ENCODE measurements at regions not wholly inside any gene's neighbourhood (a gene's known extent, or its start where the extent isn't known, plus 50 kb on each side); places are given as distances from the start of the nearest gene placed in this dataset.
"Not testable (repeated sequence)": the region's sequence is repeated elsewhere in the genome, so short reads cannot be mapped to it uniquely, and the experiment has no call there.

DNA sequence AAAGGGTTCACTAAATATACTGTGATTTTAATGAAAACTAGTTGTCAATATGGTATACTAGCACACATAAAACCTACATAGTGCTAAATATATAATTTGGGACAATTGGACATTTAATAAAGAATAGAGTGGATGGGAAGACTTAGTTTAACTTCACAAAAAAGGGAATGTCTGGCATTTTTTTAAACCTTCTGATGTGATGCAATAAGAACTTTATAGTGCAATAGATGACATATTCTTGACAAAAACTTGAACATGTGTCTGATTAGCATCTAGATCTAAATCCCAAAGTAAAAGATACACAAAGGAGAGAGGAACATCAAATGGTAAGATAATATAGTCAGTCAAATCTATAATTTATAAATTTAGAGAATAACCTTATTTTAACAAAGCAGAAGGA lies 488.3 kb upstream of the SYT1 start:
- no peak overlapping the region for H3K4me3 ChIP-seq (ENCODE audit: low read length)
- no peaks in the 10 kb centered on the region for H3K27me3 ChIP-seq (replicated peaks; ENCODE audit: insufficient read depth, low read length)
- H4K20me1 ChIP-seq (ENCODE audit: insufficient read depth, low read length), result no peaks in the 10 kb centered on the region
- no peak overlapping the region for H3K4me2 ChIP-seq (ENCODE audit: low read depth, low read length)
- no peaks in the 10 kb centered on the region for H3K4me1 ChIP-seq (ENCODE audit: low read length)
- H3K9ac ChIP-seq (ENCODE audit: low read length), result no peak overlapping the region
- no peaks in the 10 kb centered on the region for H3K9me2 ChIP-seq (replicated peaks; ENCODE audit: insufficient read depth, low read length)
- no peak overlapping the region for H2AFZ ChIP-seq (ENCODE audit: low read length)
- DNase-seq, result no peak
- no peaks in the 10 kb centered on the region for H3F3A ChIP-seq (ENCODE audit: insufficient read depth, low read length)
- TF ChIP-seq, protein P1, sequence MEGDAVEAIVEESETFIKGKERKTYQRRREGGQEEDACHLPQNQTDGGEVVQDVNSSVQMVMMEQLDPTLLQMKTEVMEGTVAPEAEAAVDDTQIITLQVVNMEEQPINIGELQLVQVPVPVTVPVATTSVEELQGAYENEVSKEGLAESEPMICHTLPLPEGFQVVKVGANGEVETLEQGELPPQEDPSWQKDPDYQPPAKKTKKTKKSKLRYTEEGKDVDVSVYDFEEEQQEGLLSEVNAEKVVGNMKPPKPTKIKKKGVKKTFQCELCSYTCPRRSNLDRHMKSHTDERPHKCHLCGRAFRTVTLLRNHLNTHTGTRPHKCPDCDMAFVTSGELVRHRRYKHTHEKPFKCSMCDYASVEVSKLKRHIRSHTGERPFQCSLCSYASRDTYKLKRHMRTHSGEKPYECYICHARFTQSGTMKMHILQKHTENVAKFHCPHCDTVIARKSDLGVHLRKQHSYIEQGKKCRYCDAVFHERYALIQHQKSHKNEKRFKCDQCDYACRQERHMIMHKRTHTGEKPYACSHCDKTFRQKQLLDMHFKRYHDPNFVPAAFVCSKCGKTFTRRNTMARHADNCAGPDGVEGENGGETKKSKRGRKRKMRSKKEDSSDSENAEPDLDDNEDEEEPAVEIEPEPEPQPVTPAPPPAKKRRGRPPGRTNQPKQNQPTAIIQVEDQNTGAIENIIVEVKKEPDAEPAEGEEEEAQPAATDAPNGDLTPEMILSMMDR (IDR thresholded peaks at IDR 0.05; ENCODE audit: low read length), result no peak
- no peak for TF ChIP-seq EZH2 (optimal IDR thresholded peaks at IDR 0.05; ENCODE audit: low read depth, low read length)
- H3K79me2 ChIP-seq (ENCODE audit: low read length), result no peaks in the 10 kb centered on the region
- no peak overlapping the region for H3K27ac ChIP-seq (ENCODE audit: low read length)
- no peaks in the 10 kb centered on the region for H3K9me3 ChIP-seq (replicated peaks; ENCODE audit: insufficient read depth, low read length)
- no peaks in the 10 kb centered on the region for H3K36me3 ChIP-seq (replicated peaks; ENCODE audit: insufficient read depth, low read length)

DNA sequence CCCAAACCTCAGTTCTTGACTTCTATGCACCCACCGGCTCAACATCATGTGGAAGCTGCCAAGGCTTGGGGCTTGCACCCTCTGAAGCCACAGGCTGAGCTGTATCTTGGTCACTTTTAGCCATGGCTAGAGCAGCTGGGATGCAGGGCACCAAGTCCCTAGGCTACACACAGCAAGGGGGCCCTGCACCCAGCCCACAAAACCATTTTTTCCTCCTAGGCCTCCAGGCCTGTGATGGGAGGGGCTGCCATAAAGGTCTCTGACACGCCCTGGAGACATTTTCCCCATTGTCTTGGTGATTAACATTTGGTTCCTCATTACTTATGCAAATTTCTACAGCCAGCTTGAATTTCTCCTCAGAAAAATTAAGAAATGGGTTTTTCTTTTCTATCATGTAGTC lies 485.5 kb upstream of the SYT1 start:
- H4K20me1 ChIP-seq (ENCODE audit: insufficient read depth, low read length); H3K4me1 ChIP-seq (ENCODE audit: low read length); H2AFZ ChIP-seq (ENCODE audit: low read length); H3K79me2 ChIP-seq (ENCODE audit: low read length); H3K36me3 ChIP-seq (replicated peaks; ENCODE audit: insufficient read depth, low read length); H3K9me3 ChIP-seq (replicated peaks; ENCODE audit: insufficient read depth, low read length); H3K4me3 ChIP-seq (ENCODE audit: low read length); DNase-seq; H3K9ac ChIP-seq (ENCODE audit: low read length); H3K27ac ChIP-seq (ENCODE audit: low read length); H3F3A ChIP-seq (ENCODE audit: insufficient read depth, low read length); H3K27me3 ChIP-seq (replicated peaks; ENCODE audit: insufficient read depth, low read length); H3K4me2 ChIP-seq (ENCODE audit: low read depth, low read length); H3K9me2 ChIP-seq (replicated peaks; ENCODE audit: insufficient read depth, low read length): not testable (repeated sequence)

DNA sequence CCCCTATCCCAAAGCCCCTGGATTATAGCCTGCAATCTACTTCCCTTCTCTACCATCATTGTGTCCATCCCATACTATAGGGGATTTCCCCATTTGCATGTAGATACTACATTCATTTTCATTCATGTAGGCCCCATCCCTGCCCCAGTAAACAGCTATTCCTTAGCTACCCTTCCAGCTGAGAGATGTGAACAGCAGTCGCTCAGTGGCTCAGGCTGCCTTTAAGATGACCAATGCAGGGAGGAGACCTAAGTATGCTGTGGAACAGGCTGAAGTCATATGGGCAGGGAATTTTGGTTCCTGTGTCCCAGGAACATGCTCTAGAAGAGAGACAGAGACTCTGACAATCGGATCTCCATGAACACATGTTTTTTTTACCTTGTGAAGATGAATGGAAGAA lies 481.2 kb upstream of the SYT1 start:
- TF ChIP-seq, protein P1 (IDR thresholded peaks at IDR 0.05; ENCODE audit: low read length), result no peak
- TF ChIP-seq EZH2 (optimal IDR thresholded peaks at IDR 0.05; ENCODE audit: low read depth, low read length), result no peak
- no peak for TF ChIP-seq EZH2phosphoT487 (IDR thresholded peaks at IDR 0.05; ENCODE audit: low read length)

DNA sequence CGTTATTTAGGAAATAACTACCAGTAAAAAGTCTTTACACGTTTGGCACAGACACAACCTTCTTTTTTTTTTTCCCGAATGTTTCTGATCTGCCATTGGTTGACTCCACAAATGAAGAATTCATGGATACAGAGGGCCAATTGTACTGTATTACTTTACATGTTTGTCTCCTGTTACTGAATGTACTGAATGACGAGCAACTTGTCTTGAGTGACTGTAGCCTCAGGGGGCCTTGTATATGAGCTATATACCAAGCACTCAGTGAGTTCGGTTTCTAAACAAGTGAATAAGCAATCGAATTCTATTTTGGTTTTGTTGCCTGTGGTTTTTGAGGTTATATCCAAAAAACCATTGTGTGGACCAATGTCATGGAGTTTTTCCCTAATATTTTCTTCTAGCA lies 480.0 kb upstream of the SYT1 start:
- H3K4me3 ChIP-seq (ENCODE audit: low read length), result no peak overlapping the region
- no peaks in the 10 kb centered on the region for H3K9me2 ChIP-seq (replicated peaks; ENCODE audit: insufficient read depth, low read length)
- no peak for DNase-seq
- H4K20me1 ChIP-seq (ENCODE audit: insufficient read depth, low read length), result no peaks in the 10 kb centered on the region
- no peaks in the 10 kb centered on the region for H3K9me3 ChIP-seq (replicated peaks; ENCODE audit: insufficient read depth, low read length)
- H3K27ac ChIP-seq (ENCODE audit: low read length), result no peak overlapping the region
- no peaks in the 10 kb centered on the region for H3K79me2 ChIP-seq (ENCODE audit: low read length)
- no peaks in the 10 kb centered on the region for H3K27me3 ChIP-seq (replicated peaks; ENCODE audit: insufficient read depth, low read length)
- TF ChIP-seq, protein P1 (IDR thresholded peaks at IDR 0.05; ENCODE audit: low read length), result no peak
- TF ChIP-seq EZH2 (optimal IDR thresholded peaks at IDR 0.05; ENCODE audit: low read depth, low read length), result no peak
- no peak for TF ChIP-seq EZH2phosphoT487 (IDR thresholded peaks at IDR 0.05; ENCODE audit: low read length)
- no peak overlapping the region for H2AFZ ChIP-seq (ENCODE audit: low read length)
- H3K9ac ChIP-seq (ENCODE audit: low read length), result no peak overlapping the region
- H3K4me2 ChIP-seq (ENCODE audit: low read depth, low read length), result no peak overlapping the region
- H3F3A ChIP-seq (ENCODE audit: insufficient read depth, low read length), result no peaks in the 10 kb centered on the region
- no peaks in the 10 kb centered on the region for H3K36me3 ChIP-seq (replicated peaks; ENCODE audit: insufficient read depth, low read length)
- H3K4me1 ChIP-seq (ENCODE audit: low read length), result no peaks in the 10 kb centered on the region

More for the DNA sequence above, 481.2 kb upstream of the SYT1 start:
- no peaks in the 10 kb centered on the region for H3K36me3 ChIP-seq (replicated peaks; ENCODE audit: insufficient read depth, low read length)
- no peak overlapping the region for H3K4me3 ChIP-seq (ENCODE audit: low read length)
- H3K9me2 ChIP-seq (replicated peaks; ENCODE audit: insufficient read depth, low read length), result no peaks in the 10 kb centered on the region
- no peaks in the 10 kb centered on the region for H3F3A ChIP-seq (ENCODE audit: insufficient read depth, low read length)
- no peaks in the 10 kb centered on the region for H3K9me3 ChIP-seq (replicated peaks; ENCODE audit: insufficient read depth, low read length)
- no peak overlapping the region for H3K4me2 ChIP-seq (ENCODE audit: low read depth, low read length)
- H3K79me2 ChIP-seq (ENCODE audit: low read length), result no peaks in the 10 kb centered on the region
- no peak overlapping the region for H3K27ac ChIP-seq (ENCODE audit: low read length)
- no peaks in the 10 kb centered on the region for H4K20me1 ChIP-seq (ENCODE audit: insufficient read depth, low read length)
- H3K27me3 ChIP-seq (replicated peaks; ENCODE audit: insufficient read depth, low read length), result no peaks in the 10 kb centered on the region
- H3K9ac ChIP-seq (ENCODE audit: low read length), result no peak overlapping the region
- H3K4me1 ChIP-seq (ENCODE audit: low read length), result no peaks in the 10 kb centered on the region
- H2AFZ ChIP-seq (ENCODE audit: low read length), result no peak overlapping the region
- no peak for DNase-seq
